Right hindlimb (tissue), 1 donor: ENCODE measurements at regions not wholly inside any gene's neighbourhood (a gene's known extent, or its start where the extent isn't known, plus 50 kb on each side); places are given as distances from the start of the nearest gene placed in this dataset.

Experiments
- DNase-seq: peaks from one replicate; pipeline ENCODE4 v3.0.0-alpha.2; 2018

DNA sequence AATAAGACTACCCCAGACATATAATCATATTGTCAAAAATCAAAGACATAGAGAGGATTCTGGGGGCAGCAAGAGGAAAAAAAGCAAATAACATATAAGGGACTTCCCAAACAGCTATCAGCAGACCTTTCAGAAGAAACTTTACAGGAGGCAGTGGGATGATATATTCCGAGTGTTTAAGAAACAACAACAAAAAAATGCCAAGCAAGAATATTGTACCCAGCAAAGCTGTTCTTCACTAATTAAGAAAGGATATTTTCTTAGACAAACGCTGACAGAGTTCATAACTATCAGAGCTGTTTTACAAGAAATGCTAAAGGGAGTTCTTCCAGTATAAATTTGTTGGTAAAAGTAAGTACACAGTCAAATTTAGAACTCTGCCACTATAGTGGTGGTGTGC lies 243.3 kb upstream of the AFDN start:
- DNase-seq, result no peak

DNA sequence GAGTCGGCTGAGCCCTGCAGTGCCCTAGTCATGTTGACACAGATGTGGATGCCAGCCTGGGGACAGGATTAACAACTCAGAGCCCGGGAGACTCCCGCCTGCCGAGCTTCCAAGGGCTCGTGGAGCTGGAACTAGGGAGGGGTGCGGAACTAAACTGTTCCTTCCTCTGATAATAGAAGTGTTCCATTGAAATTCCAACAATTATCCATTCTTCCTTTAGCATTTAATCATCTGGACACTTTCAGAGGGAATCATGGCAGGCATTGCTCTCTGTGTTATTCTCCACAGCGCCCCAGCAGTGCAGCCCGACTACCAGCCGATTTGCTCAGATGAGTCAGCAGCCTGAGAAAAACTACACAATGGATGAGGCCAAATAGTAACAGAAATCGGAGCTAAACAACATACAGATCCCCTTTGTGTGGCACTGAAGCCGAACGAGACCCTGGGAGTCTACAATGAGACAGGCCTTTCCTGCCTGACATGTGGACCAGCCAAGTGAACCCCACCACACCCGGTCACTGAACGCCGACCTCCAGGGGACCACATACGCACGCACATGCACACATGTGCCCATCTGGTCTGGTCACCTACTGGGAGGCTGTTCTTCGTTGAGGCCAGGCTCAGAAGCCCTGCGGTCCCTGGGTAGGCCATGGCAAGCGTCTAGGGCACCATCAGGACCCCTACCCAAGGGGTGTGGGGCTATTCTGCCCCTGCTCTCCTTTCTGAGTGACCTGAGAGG lies 238.4 kb upstream of the AFDN start:
- no peak for DNase-seq

- DNase-seq, result no peak
Measured at GRCh38 chr6:167588920-167589614, 237.6 kb upstream of the AFDN start.

DNA sequence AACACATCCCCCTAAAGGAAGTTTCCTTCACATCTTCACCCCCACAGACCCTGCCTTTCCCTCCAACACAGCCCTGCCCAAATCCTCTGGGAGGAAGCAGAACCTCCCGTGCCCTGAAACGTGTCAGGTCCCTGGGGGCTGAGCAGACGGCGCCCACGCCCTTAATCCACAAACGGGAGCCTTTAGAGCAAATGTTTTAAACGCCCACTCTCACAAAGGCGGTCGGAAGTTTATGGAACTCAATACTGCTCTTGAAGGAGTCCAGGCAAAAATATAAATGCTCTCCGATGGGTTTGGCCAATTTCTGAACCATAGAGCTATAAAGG lies 237.1 kb upstream of the AFDN start:
- no peak for DNase-seq

DNA sequence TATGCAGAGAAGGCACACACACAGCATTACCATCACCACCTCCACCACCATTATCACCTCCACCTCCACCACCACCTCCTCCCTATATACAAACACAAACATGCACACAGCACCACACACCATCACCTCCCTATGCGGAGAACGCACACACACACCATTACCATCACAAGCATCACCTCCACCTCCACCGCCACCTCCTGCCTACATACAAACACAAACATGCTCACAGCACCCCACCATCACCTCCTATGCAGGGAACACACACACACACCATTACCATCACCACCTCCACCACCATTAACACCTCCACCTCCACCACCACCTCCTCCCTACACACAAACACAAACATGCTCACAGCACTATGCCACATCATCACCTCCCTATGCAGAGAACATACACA lies 236.5 kb upstream of the AFDN start:
- DNase-seq, result no peak
